ENCODE measurements at regions not wholly inside any gene's neighbourhood (a gene's known extent, or its start where the extent isn't known, plus 50 kb on each side); places are given as distances from the start of the nearest gene placed in this dataset.

DNA sequence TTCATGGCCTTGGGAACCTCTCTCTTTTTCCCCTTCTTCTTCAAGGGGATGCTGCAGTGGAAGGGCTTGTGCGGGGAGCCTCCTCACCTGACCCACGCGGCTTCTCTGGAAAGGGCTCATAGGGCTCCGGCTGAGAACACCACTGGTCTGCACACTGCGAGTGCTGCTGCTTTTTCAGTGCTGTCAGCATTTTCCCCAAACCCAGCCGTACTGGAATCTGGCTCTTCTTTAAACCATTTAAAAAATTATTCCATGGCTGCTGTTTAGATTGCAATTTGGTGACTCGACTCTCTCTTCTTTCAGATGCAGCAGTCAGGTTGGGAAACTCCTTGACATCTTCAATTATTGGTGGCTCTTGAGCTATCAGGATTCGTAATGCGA is 272.6 kb upstream of the DSEL start:
- POLR2A ChIA-PET (ENCODE audit: low non-redundant PET) = no interaction called here
- DNase-seq (ENCODE audit: low spot score) = no peak
- H3K27ac ChIP-seq = no peak overlapping the region
- TF ChIP-seq, protein P1, sequence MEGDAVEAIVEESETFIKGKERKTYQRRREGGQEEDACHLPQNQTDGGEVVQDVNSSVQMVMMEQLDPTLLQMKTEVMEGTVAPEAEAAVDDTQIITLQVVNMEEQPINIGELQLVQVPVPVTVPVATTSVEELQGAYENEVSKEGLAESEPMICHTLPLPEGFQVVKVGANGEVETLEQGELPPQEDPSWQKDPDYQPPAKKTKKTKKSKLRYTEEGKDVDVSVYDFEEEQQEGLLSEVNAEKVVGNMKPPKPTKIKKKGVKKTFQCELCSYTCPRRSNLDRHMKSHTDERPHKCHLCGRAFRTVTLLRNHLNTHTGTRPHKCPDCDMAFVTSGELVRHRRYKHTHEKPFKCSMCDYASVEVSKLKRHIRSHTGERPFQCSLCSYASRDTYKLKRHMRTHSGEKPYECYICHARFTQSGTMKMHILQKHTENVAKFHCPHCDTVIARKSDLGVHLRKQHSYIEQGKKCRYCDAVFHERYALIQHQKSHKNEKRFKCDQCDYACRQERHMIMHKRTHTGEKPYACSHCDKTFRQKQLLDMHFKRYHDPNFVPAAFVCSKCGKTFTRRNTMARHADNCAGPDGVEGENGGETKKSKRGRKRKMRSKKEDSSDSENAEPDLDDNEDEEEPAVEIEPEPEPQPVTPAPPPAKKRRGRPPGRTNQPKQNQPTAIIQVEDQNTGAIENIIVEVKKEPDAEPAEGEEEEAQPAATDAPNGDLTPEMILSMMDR (conservative IDR thresholded peaks at IDR 0.05; ENCODE audit: low read depth) = no peak
- CTCF ChIA-PET = interaction anchor here (0.6 kb wide), 1 partner anchor 42 kb away, joined by 6 read pairs; no protein-coding TSS in a partner anchor

DNA sequence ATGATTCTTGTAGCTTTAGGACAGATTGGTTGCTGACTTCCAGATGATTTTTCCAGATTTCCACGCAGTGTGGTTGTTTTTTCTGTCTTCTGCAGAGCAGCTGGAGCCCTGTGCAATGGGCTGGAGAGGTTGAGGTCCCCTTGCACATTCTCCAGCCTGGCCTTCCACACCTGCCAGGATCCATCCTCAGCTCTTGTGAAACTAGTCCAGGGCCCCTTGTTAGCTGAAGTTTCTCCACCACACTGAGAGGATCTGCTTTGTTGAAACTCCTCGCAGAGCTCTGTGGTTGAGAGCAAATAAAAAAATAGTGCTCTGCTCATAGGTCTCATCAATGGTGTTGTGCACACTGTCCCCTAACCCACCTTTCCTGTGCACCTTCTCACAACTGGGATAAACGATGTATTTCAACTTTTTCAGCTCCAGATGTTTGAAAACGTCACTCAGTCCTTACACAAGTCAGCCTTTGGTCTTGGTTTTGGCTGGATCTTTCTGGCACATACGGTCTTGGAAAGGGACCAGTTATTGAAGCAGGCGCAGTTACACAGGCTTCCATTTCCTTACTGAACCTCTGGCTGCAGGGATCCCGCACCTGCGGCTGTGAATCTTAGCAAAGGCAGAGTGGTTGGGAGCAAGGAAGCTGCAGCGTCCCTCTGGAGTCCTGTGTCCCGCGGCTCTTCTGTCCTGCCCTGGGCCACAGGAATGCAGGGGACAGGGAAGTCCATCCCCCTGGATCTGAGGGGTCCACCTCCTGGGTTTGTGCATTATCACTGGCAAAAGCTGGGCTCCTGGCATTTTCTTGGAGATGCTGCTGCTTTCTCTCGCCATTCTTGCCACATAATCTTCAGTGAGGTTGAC is 272.0 kb upstream of the DSEL start:
- CTCF ChIA-PET = interaction anchor here (0.6 kb wide), 1 partner anchor 43 kb away, joined by 6 read pairs; no protein-coding TSS in a partner anchor
- no peak for DNase-seq (ENCODE audit: low spot score)
- POLR2A ChIA-PET (ENCODE audit: low non-redundant PET) = no interaction called here

DNA sequence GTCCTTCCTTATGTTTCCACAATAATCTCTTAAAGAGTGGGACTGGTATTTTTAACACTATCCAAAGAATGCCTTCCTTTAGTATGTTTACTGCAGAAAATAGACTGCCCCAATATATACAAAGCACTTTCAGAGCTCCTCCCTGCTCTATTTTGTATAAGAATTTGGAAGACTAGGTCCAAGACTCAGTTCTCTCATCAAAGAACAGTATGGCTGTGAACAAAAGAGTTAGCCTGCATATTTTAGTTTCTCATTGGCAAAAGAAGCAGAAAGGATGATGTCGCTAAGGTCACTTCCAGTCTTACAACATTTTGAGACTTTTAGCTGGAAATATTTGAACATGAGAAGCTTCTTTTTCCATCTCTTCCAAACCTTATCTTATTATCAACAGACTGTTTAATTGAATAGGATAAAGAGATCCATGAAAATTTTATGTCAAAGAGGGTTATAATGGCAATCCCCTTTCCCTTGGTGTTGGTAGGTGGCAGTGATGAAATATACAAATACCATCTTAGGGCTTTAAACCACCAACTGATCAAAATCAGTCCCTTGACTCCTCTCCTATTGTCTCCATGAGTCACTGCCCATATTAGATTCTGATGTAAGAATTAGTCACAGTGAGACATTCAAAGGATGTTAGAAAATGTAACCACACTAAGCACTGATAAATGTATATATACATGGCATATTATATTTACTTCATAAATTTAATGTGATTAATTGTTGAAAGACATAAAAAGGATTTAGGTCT is 266.9 kb upstream of the DSEL start:
- ChIA-PET POLR2A (ENCODE audit: low non-redundant PET) (no interaction called here), CTCF (no interaction called here)
- TF ChIP-seq, protein P1 (conservative IDR thresholded peaks at IDR 0.05; ENCODE audit: low read depth) = no peak
- peak; percentile 79 for DNase-seq (ENCODE audit: low spot score)
- H3K27ac ChIP-seq = no peak overlapping the region

More for the DNA sequence above, 272.0 kb upstream of the DSEL start:
- TF ChIP-seq, protein P1 (conservative IDR thresholded peaks at IDR 0.05; ENCODE audit: low read depth) = no peak
- no peak overlapping the region for H3K27ac ChIP-seq

DNA sequence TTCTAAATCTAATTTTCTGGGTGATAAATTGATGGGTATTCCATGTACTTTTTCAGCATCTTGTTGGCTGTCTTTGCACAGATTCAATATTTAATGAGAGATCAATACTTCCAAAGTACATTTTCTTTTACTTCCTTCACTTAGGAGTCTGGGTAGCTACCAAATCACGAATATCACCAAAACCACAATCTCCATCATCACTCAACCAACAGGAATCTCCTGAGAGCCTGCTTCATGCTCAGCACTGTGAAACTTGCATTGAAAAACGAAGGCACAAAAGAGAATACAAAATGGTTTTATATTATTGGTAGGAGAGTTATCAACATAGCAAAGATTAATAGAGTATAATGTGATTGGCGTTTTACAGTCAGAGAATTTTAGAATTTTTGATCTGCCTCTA is 261.5 kb upstream of the DSEL start:
- CTCF ChIA-PET = no interaction called here
- no peak for DNase-seq (ENCODE audit: low spot score)
- no peak overlapping the region for H3K27ac ChIP-seq
- POLR2A ChIA-PET (ENCODE audit: low non-redundant PET) = no interaction called here
- TF ChIP-seq, protein P1 (conservative IDR thresholded peaks at IDR 0.05; ENCODE audit: low read depth) = no peak

DNA sequence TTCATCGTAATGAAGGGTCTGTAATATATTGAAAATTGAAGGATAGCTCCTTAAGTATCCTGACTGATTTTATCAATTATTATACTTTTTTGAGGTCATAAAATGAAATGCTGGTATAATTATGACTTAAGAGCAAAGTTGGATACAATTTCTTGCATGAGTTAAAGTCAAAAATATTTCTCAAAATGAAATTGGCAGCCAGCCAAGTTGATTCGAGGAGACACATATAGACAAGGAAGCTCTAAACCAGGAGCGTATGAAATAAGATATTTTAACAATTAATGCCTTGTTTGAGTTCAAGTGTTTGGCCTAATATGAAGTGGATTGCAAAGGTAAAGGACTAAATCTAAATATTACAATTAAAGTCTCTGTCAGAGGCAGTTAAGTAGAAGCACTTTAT is 260.4 kb upstream of the DSEL start:
- no peak overlapping the region for H3K27ac ChIP-seq
- ChIA-PET POLR2A (ENCODE audit: low non-redundant PET) (no interaction called here), CTCF (no interaction called here)
- DNase-seq (ENCODE audit: low spot score) = no peak
- TF ChIP-seq, protein P1 (conservative IDR thresholded peaks at IDR 0.05; ENCODE audit: low read depth) = no peak

DNA sequence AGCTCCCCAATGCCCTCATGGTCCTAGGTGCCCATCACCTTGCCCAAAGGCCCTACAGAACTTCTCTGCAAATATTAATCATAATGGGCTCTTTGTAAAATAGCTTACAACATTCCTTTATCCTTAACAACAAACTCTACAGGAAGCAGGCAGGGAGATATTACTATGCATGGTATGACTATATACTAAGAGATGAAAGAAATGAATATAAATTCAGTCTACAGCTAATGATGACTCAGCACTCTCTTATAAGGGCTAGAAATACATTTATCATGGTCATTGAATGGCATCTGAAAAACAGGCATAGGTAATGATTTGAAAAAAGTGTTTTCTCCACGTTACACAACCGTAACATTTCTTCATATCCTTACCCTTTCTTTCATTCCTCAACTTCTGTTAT is 254.8 kb upstream of the DSEL start:
- no peak overlapping the region for H3K27ac ChIP-seq
- peak; percentile 26 for DNase-seq (ENCODE audit: low spot score)
- CTCF ChIA-PET = interaction anchor here (0.6 kb wide), 1 partner anchor 9 kb away, joined by 3 read pairs; no protein-coding TSS in a partner anchor
- TF ChIP-seq, protein P1 (conservative IDR thresholded peaks at IDR 0.05; ENCODE audit: low read depth) = no peak
- POLR2A ChIA-PET (ENCODE audit: low non-redundant PET) = no interaction called here

Data from RWPE1 (cell line).